ENCODE measurements at regions not wholly inside any gene's neighbourhood (a gene's known extent, or its start where the extent isn't known, plus 50 kb on each side); places are given as distances from the start of the nearest gene placed in this dataset.

DNA sequence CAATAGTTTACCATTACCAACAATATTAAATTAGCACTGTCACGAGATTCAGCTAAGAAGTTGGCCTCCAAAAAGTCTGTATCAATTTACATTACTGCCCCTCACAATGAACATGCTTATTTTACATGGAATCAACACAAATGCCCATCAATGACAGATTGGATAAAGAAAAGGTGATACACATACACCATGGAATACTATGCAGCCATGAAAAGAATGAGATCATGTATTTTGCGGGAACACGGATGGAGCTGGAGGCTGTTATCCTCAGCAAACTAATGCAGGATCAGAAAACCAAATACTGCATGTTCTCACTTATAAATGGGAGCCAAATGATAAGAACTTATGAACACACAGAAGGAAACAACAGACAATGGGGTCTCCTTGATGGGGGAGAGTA lies 211.8 kb upstream of the RREB1 start:
- no peak for DNase-seq (ENCODE audit: low read depth)
- TF ChIP-seq CTCF (conservative IDR thresholded peaks at IDR 0.05; ENCODE audit: low read depth, low read length): no peak
- H3K4me3 ChIP-seq (ENCODE audit: low read length): no peak overlapping the region

- DNase-seq (ENCODE audit: low read depth): no peak
- H3K4me3 ChIP-seq (ENCODE audit: low read length): no peak overlapping the region
- no peak for TF ChIP-seq CTCF (conservative IDR thresholded peaks at IDR 0.05; ENCODE audit: low read depth, low read length)
Measured at GRCh38 chr6:6897140-6897539, 210.6 kb upstream of the RREB1 start.

DNA sequence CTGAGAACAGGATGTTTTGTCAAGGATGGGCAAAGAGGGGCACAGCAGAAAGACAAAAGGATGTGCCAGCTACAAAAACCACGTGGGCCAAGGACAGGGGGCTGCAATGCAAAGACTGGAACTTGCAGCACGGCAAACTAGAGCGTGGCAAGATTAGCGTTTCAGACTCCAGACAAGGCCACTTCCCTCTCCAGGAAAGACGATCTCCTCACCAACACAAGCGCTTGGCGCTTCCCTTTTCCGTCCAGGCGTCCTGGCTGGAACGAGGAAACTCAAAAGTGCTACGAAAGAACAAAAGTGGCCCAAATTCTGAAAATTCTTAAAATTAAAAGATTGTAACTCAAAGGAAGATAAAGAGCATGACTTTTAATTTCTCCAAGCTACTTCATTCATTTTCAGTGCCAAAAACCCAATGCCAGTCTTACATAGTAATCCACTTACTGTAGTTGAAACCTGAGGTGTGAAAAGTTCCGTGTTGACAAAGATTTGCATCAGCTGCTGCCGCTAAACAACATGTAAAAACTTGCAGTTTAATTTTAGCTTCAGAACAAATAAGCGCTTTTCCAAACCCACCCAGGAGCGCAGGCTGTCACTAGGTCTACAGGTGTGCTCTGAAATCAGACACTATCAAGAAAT lies 207.1 kb upstream of the RREB1 start:
- H3K4me3 ChIP-seq (ENCODE audit: low read length): no peak overlapping the region
- no peak for TF ChIP-seq CTCF (conservative IDR thresholded peaks at IDR 0.05; ENCODE audit: low read depth, low read length)
- no peak for DNase-seq (ENCODE audit: low read depth)

DNA sequence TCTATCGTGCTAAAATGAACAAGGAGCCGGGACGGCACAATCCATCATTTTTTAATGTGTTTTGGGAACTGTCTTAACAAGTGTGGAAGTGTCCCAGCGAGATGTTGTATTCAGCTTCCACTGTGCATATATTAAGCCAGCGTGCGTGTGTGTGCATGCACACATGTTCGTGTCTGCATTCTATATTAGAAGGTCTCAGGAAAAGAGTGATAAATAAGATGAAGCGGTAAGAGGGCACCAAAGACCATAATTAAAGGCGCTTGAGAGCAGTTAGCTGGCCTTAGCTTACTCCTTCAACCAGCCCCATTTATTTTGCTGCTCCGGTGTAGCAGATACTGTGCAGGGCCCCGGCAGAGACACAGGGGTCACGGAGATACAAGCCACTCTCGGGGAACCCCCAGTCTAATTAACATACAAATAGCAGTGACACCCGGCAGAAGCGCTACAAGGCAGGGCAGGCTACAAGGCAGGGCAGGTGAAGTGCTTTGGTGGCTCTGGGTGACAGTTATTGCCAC lies 206.5 kb upstream of the RREB1 start:
- H3K4me3 ChIP-seq (ENCODE audit: low read length): no peak overlapping the region
- TF ChIP-seq CTCF (conservative IDR thresholded peaks at IDR 0.05; ENCODE audit: low read depth, low read length): no peak

DNA sequence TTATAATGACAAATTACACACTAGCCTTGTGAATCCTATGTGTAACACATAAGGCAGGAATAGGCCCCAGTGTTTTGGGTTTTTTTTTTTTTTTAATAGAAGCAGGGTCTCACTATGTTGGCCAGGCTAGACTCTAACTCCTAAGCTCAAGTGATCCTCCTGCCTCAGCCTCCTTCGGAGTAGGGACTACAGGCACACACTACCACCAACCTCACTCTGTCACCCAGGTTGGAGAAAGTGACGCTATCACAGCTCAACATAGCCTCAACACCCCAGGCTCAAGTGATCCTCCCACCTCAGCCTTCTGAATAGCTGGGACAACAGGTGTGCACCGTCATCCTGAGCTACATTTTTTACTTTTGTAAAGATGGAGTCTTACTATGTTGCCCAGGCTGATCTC lies 205.8 kb upstream of the RREB1 start:
- no peak overlapping the region for H3K4me3 ChIP-seq (ENCODE audit: low read length)
- no peak for DNase-seq (ENCODE audit: low read depth)
- no peak for TF ChIP-seq CTCF (conservative IDR thresholded peaks at IDR 0.05; ENCODE audit: low read depth, low read length)

More for the DNA sequence above, 206.5 kb upstream of the RREB1 start:
- no peak for DNase-seq (ENCODE audit: low read depth)

DNA sequence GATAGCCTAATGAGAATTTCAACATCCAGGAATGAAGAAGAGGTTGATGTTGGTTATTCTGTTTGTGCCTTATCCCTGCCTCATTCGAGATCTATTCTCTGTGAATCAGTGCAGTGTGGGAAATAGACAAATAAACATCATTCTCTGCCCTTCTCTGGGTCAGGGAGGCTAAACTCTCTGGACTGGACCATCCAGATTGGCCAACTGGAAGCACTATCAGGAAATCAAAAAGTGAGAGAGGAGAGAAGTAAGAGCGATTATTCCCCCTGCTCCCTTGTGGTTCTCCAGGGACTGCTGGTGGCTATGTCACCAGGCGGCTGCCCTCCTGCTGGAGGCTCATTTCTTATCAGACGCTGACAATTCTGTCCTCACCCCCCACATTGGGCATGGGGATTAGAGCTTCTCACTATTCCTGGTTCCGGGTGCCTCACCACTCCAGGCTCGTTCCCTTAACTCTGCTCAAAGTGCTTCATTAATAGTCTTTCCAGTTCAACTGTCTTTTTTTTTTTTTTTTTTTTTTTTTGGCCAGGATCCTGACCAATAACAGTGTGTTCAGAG lies 201.7 kb upstream of the RREB1 start:
- H3K4me3 ChIP-seq (ENCODE audit: low read length): no peak overlapping the region
- TF ChIP-seq CTCF (conservative IDR thresholded peaks at IDR 0.05; ENCODE audit: low read depth, low read length): no peak
- no peak for DNase-seq (ENCODE audit: low read depth)

DNA sequence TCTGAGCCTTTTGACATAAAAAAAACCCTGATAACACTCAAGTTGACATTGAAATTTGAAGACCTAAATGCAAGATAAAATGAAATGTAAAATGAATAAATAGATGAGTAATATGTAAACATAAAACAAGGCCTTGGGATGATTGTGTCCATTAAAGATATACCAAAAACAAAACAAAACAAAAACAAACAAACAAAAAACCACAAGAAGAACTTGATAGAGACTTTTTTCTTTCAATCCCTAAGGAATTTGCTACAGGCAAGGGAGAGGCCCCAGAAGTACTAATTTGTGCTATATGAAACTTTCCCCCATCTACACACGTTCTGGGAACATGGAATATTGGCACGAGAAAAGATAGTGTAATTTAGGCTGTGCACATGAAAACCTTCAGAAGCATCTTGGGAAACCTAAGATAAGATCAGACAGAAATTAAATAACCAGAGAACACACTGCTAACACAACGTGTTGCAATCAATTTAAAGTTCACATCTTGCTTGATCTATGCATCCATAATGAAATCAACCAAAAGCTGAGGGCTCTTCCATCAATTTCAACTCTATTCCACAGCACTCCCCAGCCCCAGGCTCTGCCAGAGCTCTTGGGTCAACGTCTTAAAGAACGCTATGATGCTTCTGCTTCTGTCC lies 201.1 kb upstream of the RREB1 start:
- DNase-seq (ENCODE audit: low read depth): no peak
- TF ChIP-seq CTCF (conservative IDR thresholded peaks at IDR 0.05; ENCODE audit: low read depth, low read length): no peak

More for the DNA sequence above, 201.1 kb upstream of the RREB1 start:
- no peak overlapping the region for H3K4me3 ChIP-seq (ENCODE audit: low read length)
